SJSA1 (cell line): ENCODE measurements at regions not wholly inside any gene's neighbourhood (a gene's known extent, or its start where the extent isn't known, plus 50 kb on each side); places are given as distances from the start of the nearest gene placed in this dataset.
A peak's percentile ranks its signal among the peaks of the same experiment; 100 is the strongest.

Experiments used
- DNase-seq, 2 experiments: peaks; one replicate each; pipeline ENCODE4 v3.0.0-alpha.2; 2015 to 2020; ENCODE audit warnings: low spot score in 2 of 2, low read depth in 1 of 2
- H3K27ac ChIP-seq: fragments of 250-450 bp; sonication (Bioruptor Pico); 2 replicates; pipeline ENCODE4 v1.5.1; 2020; ENCODE audit warnings: mild to moderate bottlenecking, moderate library complexity
- H3K27me3 ChIP-seq: fragments of 250-450 bp; sonication (Bioruptor Pico); replicated peaks from 2 replicates; pipeline ENCODE4 v1.5.1; 2020; ENCODE audit warnings: mild to moderate bottlenecking, moderate library complexity
- H3K36me3 ChIP-seq: fragments of 250-450 bp; sonication (Bioruptor Pico); 2 replicates; pipeline ENCODE4 v1.5.1; 2020; ENCODE audit warnings: mild to moderate bottlenecking
- H3K4me1 ChIP-seq: fragments of 250-450 bp; sonication (Bioruptor Pico); replicated peaks from 2 replicates; pipeline ENCODE4 v1.6.1; 2021; ENCODE audit warnings: mild to moderate bottlenecking
- H3K4me3 ChIP-seq: fragments of 250-450 bp; sonication (Bioruptor Pico); 2 replicates; pipeline ENCODE4 v1.5.1; 2020; ENCODE audit warnings: mild to moderate bottlenecking
- H3K9me3 ChIP-seq: fragments of 250-450 bp; sonication (Bioruptor Pico); replicated peaks from 2 replicates; pipeline ENCODE4 v1.5.1; 2020; ENCODE audit warnings: mild to moderate bottlenecking

DNA sequence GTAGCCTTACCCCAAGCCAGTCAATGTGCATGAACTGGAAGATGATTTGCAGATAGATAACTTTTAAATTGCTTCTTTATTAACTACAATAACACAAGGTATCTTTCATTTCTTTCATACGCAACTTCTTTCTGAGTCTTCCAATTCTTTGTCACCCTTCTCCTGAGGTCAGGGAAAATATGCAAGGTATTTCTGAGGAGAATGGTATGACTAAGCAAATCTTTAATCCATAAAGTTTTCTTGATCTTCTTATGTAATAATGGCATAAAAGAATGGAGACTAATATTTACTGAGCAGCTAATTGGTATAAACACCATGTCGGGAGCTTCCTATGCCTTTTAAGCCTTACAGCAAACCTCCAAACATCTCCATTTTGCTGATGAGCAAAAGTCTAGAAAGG, 438.9 kb downstream of the KCNJ2 start:
- H3K27me3 ChIP-seq = no peaks in the 10 kb centered on the region
- no peak overlapping the region for H3K27ac ChIP-seq
- H3K4me3 ChIP-seq = no peak overlapping the region
- H3K9me3 ChIP-seq = 0 out of 2 replicates have a peak, but pooled peaks cover 2% of the 10 kb centered on the region
- no peaks in the 10 kb centered on the region for H3K36me3 ChIP-seq
- no peaks in the 10 kb centered on the region for H3K4me1 ChIP-seq
- no peak for DNase-seq

DNA sequence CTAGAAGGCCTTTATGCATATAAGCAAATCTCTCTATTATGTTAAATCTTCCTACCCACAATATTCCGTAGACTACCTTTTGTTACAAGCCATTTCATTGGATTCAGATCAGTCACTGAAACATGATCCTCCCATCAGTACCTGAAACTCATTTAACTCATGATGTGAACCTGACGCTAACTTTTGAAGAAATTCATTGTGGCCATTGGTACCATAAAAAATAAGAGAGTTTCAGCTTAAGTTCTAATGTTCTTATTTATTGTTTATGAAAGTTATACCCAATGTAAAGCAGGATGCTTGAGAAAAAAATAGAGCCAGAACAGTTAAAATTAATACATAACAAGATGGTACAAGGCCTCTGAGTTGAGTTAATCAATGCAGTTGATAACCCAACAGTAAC, 439.6 kb downstream of the KCNJ2 start:
- no peaks in the 10 kb centered on the region for H3K36me3 ChIP-seq
- H3K27ac ChIP-seq = no peak overlapping the region
- no peaks in the 10 kb centered on the region for H3K27me3 ChIP-seq
- H3K4me1 ChIP-seq = no peaks in the 10 kb centered on the region
- DNase-seq = no peak
- H3K4me3 ChIP-seq = no peak overlapping the region
- H3K9me3 ChIP-seq = 0 out of 2 replicates have a peak, but pooled peaks cover 2% of the 10 kb centered on the region

DNA sequence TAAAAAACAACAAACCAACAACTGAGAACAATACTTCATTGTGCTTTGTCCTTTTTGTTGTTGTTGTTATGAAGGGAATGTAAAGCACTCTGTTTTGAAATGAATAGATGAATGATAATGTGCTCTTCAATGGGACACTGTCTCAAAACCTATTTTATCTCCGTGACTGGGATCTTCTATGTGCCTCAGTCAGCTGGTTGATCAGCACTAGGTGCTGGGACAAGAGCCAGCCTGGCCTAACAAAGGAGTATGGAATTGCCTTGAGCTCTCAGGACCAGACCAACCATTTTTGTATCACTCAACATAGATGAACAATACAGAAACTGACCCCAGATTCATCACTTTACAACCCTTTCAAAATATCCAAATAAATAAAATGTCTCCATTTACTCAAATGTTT, 440.2 kb downstream of the KCNJ2 start:
- Histone ChIP-seq H3K36me3 (no peaks in the 10 kb centered on the region), H3K27ac (no peak overlapping the region), H3K27me3 (no peaks in the 10 kb centered on the region), H3K4me1 (no peaks in the 10 kb centered on the region), H3K4me3 (no peak overlapping the region), H3K9me3 (0 out of 2 replicates have a peak, but pooled peaks cover 2% of the 10 kb centered on the region)
- DNase-seq = no peak

DNA sequence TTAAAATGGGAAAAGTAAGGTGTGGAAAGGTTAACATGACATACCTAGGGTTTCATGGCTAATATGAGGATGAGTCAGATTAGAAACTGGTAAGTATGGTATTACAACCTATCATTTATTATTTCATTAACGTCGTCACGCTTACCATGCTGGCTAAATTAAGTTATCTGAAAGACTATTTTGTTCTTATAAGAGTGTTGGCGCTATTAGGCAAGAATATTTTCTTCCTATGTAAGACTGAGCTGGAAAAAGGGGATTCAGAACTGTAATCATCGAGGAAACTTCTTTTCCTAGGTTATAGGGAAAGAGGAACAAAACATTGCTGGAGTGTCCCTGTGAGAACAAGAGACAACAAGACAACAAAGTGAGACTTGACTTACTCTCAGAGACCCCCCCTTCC, 440.8 kb downstream of the KCNJ2 start:
- no peak for DNase-seq
- Histone ChIP-seq H3K9me3 (0 out of 2 replicates have a peak, but pooled peaks cover 2% of the 10 kb centered on the region), H3K27me3 (no peaks in the 10 kb centered on the region)

DNA sequence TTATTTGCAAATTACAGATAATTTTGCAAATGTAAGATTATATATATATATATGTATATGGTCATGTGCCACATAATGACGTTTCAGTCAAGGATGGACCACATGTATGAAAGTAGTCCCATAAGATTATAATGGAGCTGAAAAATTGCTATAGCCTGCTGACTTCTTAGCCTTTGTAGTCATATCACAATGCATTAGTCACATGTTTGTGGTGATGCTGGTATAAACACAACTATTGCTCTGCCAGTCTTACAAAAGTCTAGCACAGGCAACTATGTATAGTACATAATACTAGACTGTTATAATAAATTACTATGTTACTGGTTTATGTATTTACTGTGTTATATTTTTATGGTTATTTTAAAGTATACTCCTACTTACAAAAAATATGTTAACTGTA, 444.3 kb downstream of the KCNJ2 start:
- DNase-seq = no peak
- H3K4me1 ChIP-seq = no peaks in the 10 kb centered on the region

More for the DNA sequence above, 440.8 kb downstream of the KCNJ2 start:
- no peak overlapping the region for H3K27ac ChIP-seq
- H3K36me3 ChIP-seq = no peaks in the 10 kb centered on the region
- no peaks in the 10 kb centered on the region for H3K4me1 ChIP-seq
- no peak overlapping the region for H3K4me3 ChIP-seq

DNA sequence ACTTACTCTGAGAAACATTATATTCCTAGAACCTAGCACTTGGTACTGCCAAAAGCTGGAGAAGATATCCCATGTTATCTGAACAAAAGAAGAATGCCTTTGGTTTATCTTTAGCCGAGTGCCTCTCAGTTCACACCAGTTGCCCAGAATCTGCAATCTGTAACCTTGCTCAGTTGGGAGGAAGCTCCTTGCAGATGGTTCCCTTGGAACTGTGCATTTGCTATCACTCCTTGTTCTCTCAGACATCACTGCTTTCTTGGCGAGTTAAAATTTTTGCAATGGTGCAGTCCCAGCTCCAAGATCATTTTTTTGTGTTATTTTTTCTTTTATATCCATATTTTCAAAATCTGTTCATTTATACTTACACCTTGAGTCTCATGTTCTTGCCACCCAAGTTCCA, 446.5 kb downstream of the KCNJ2 start:
- Histone ChIP-seq H3K27ac (no peak overlapping the region), H3K36me3 (no peaks in the 10 kb centered on the region), H3K9me3 (no peaks in the 10 kb centered on the region), H3K27me3 (no peaks in the 10 kb centered on the region), H3K4me1 (no peaks in the 10 kb centered on the region), H3K4me3 (no peak overlapping the region)
- no peak for DNase-seq

More for the DNA sequence above, 444.3 kb downstream of the KCNJ2 start:
- no peak overlapping the region for H3K27ac ChIP-seq
- H3K9me3 ChIP-seq = 0 out of 2 replicates have a peak, but pooled peaks cover 2% of the 10 kb centered on the region
- no peaks in the 10 kb centered on the region for H3K36me3 ChIP-seq
- H3K27me3 ChIP-seq = no peaks in the 10 kb centered on the region
- no peak overlapping the region for H3K4me3 ChIP-seq

DNA sequence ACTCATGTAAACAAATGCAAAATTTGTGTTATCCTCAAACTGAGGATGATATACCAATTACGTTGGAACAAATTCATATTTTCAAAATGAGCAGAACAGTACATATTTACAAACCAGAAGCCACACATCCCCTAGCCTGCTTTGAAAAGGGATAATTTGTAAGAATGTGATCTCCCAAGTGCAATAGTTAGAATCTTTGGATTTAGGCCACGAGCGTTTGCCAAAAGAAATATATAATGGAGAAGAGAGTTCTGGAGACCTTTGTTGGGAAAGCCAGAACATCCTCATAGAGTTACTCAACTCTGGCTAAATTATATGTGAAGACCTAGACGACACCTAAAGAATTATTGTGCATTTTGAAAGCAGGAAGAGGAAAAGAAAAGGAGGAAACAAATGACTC, 449.3 kb downstream of the KCNJ2 start:
- no peaks in the 10 kb centered on the region for H3K27me3 ChIP-seq
- no peak overlapping the region for H3K4me3 ChIP-seq
- H3K36me3 ChIP-seq = no peaks in the 10 kb centered on the region
- no peaks in the 10 kb centered on the region for H3K4me1 ChIP-seq
- DNase-seq = no peak
- H3K9me3 ChIP-seq = no peaks in the 10 kb centered on the region
- no peak overlapping the region for H3K27ac ChIP-seq

DNA sequence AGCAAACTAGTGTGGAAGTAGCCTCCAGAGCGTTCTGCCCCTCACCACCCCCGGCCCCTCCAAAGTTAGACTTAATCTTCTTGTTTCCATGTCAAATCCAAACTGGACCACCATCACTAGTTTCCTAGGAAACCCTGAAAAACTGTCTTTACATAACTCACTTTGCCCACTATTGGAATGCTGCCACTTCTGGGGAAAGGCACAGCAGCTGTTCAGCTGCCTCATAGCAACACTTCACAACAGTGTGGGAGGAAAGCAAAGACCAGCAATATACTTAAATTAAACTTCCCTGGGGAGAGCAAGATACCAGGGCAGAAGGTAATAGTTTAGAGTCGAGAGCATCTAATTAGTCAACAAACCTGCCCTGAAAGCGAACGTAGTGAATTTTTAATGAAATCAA, 452.2 kb downstream of the KCNJ2 start:
- no peaks in the 10 kb centered on the region for H3K4me1 ChIP-seq
- no peaks in the 10 kb centered on the region for H3K9me3 ChIP-seq
- DNase-seq = no peak
- no peaks in the 10 kb centered on the region for H3K36me3 ChIP-seq
- H3K4me3 ChIP-seq = no peak overlapping the region
- no peak overlapping the region for H3K27ac ChIP-seq
- H3K27me3 ChIP-seq = 0 out of 2 replicates have a peak, but pooled peaks cover 2% of the 10 kb centered on the region

DNA sequence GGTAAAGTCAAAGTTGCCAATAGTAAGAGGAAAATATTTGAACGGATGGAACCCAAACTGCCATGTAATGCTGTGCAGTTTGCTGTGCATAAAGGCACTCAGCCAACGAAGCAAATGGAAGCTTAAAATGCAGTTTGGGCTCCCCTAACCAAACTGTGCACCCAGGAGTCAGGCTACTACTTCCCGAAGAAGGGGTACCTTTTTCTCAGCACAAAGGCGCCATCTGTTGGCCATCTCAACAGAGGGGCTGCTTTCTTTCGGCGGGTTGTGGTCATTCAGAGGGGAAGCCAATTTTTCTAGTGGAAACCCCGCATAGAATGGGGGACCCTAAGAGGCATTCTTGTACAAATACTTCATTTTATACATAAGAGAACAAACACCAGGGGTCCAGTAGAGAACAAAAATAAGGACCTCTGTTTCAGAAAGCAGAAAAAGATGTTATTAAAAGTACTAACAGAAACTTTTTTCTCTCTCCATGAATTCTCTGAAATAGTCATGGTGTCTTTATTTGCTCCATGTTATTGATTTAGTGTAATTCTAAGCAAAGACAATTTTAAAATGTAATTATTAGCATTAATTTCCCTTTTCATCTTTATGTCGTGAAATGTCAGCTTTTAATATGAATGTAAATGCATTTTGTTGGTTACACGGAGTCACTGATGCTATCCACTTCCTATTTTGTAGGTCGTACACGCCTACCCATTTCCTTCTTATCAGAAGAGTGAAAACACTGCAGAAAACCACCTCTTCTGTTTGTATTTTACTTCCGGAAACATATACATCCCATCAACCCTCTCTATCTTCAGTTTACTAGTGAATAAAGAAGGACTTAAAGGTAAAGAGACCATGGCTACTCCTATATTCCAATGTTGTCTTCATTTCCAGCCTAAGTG, 453.3 kb downstream of the KCNJ2 start:
- 0 out of 2 replicates have a peak, but pooled peaks cover 2% of the 10 kb centered on the region for H3K27me3 ChIP-seq
- DNase-seq = peak in 1 of 2 experiments; percentile 26

DNA sequence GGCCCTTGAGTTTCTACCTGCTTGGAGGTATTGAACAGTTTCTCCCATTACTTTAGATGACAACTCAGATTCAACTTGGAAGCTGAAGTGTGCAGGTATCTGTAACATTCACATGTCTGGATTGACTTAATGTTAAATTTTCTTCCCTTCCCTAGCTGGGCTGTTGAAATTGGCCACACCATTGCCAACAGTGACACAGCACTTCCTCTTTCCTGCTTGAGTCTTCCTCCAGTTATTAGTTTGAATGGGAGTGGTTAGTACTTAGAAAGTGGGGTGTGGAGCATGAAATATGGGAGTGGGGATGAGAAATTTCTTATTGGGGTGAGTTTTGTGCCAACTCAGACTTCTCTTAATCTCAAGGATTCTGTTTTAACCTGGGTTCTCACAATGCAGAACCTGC, 454.9 kb downstream of the KCNJ2 start:
- no peaks in the 10 kb centered on the region for H3K9me3 ChIP-seq
- H3K27ac ChIP-seq = no peak overlapping the region
- no peak for DNase-seq
- H3K4me3 ChIP-seq = no peak overlapping the region
- no peaks in the 10 kb centered on the region for H3K36me3 ChIP-seq
- H3K27me3 ChIP-seq = 0 out of 2 replicates have a peak, but pooled peaks cover 2% of the 10 kb centered on the region
- H3K4me1 ChIP-seq = no peaks in the 10 kb centered on the region

More for the DNA sequence above, 453.3 kb downstream of the KCNJ2 start:
- H3K4me3 ChIP-seq = no peak overlapping the region
- H3K27ac ChIP-seq = no peak overlapping the region
- H3K9me3 ChIP-seq = no peaks in the 10 kb centered on the region
- no peaks in the 10 kb centered on the region for H3K36me3 ChIP-seq
- no peaks in the 10 kb centered on the region for H3K4me1 ChIP-seq

DNA sequence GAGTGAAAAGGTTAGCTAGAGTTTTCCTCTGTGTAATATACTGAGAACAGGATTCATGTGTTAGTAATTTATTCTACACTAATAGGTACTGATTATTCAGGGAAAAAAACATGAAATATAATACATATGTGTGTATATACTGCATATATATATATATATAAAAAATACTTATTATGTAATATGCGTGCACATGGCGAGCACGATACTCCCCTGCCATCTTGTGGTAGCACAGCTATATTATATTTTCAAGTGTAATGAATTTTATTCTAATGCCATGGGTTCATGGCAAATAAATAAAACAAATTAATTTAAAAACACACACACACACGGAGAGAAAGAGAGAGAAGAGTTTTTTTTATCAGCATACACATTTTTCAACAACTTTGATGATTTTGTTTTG, 460.6 kb downstream of the KCNJ2 start:
- H3K27ac ChIP-seq = no peak overlapping the region
- H3K36me3 ChIP-seq = no peaks in the 10 kb centered on the region
- no peaks in the 10 kb centered on the region for H3K9me3 ChIP-seq
- H3K4me3 ChIP-seq = no peak overlapping the region
- H3K4me1 ChIP-seq = no peaks in the 10 kb centered on the region
- DNase-seq = no peak
- 0 out of 2 replicates have a peak, but pooled peaks cover 2% of the 10 kb centered on the region for H3K27me3 ChIP-seq

DNA sequence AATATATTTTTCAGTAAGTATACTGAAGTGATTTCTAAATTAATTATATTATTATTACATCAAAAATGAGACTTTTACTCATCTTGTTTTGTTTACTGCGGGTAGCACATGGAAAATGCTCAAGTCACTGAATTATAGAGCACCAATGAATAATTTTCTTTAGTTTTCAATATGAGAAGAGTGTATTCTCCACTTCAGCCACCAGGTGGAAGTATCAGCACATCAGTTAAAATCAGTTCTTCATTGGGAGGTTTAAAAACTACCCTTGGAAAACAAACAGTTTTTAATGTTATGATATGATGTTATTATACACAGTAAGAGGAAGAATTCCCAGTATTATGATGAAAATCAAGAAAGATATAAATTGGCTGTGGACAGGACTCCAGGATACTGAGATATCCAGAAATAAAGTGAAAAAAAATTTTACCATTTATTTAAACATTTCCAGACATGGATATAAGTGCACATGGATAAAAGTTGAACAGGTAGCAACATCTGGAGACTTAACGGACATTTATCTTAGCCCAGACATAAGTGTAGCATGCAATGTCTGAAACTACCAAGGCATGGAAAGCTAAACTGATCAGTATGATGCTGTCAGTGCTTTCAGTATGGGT, 467.3 kb downstream of the KCNJ2 start:
- no peaks in the 10 kb centered on the region for H3K36me3 ChIP-seq
- no peak overlapping the region for H3K4me3 ChIP-seq
- H3K4me1 ChIP-seq = no peaks in the 10 kb centered on the region
- no peaks in the 10 kb centered on the region for H3K27me3 ChIP-seq
- H3K9me3 ChIP-seq = no peaks in the 10 kb centered on the region
- DNase-seq = peak in 1 of 2 experiments; percentile 23
- H3K27ac ChIP-seq = no peak overlapping the region

DNA sequence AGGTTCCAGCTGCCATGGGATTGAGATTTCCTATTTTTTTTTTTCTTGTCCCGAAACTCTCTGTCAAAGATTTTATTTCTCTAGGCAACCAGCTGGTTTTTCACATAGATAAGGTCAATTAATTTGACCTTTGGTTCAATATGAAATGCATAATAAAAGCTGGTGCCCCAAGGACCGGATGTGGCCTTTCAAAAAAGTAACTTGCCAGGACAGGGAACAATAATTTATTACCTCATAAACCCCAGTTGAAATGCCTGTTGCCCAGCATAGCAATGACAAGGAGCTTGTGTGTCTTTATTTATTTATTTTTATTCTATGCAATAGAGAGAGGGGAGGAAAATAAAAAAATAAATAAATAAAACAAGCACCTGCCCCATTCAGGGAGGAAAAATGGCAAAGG, 472.7 kb downstream of the KCNJ2 start:
- Histone ChIP-seq H3K27me3 (no peaks in the 10 kb centered on the region), H3K4me3 (no peak overlapping the region), H3K4me1 (no peaks in the 10 kb centered on the region), H3K36me3 (no peaks in the 10 kb centered on the region), H3K9me3 (no peaks in the 10 kb centered on the region), H3K27ac (no peak overlapping the region)
- no peak for DNase-seq

DNA sequence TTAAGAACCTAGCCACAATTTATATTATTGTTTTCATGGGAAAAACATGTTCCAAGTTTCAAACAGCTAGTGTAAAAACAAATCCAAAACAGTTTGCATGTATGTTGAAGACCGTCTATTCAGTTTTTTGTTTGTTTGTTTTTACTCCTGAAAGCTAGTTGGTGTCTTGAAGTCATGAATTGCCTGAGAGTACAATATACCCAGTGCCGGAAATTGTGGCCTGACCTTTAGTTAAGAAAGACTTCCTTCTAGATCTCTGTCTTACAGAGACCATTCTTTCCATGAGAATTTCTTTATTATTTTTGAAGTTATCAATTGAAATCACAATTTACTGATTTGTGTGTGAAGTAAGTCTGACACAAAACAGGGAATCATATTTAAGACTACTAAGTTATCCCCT, 474.8 kb downstream of the KCNJ2 start:
- Histone ChIP-seq H3K4me3 (no peak overlapping the region), H3K27ac (no peak overlapping the region), H3K9me3 (no peaks in the 10 kb centered on the region), H3K4me1 (no peaks in the 10 kb centered on the region), H3K27me3 (no peaks in the 10 kb centered on the region), H3K36me3 (no peaks in the 10 kb centered on the region)
- DNase-seq = no peak
